GM11168 (cell line): ENCODE measurements at regions not wholly inside any gene's neighbourhood (a gene's known extent, or its start where the extent isn't known, plus 50 kb on each side); places are given as distances from the start of the nearest gene placed in this dataset.
"Not testable (repeated sequence)": the region's sequence is repeated elsewhere in the genome, so short reads cannot be mapped to it uniquely, and the experiment has no call there.

Source experiments
- in situ Hi-C: fragments of 300-500 bp; cut with MboI; formaldehyde crosslinking; loops from one replicate; pipeline ENCODE4 v1.12.0; 2022; ENCODE audit warnings: low sequenced_read_pairs; ENCODE audit not compliant: unreplicated experiment

- in situ Hi-C loops: no loop called here
Observed at GRCh38 chr11:127943152-127943551, 644.2 kb downstream of the ETS1 start.

- in situ Hi-C loops: not testable (repeated sequence)
Observed at GRCh38 chr11:127941554-127941953, 645.8 kb downstream of the ETS1 start.

- in situ Hi-C loops: no loop called here
Observed at GRCh38 chr11:127939000-127939399, 648.4 kb downstream of the ETS1 start.

GRCh38 chr11:127935081-127935480, 652.3 kb downstream of the ETS1 start:
- in situ Hi-C loops: no loop called here

GRCh38 chr11:127933961-127934360, 653.4 kb downstream of the ETS1 start:
- in situ Hi-C loops: not testable (repeated sequence)

GRCh38 chr11:127931803-127932202, 655.6 kb downstream of the ETS1 start:
- in situ Hi-C loops: no loop called here

GRCh38 chr11:127926721-127927120, 660.6 kb downstream of the ETS1 start:
- in situ Hi-C loops: no loop called here

- in situ Hi-C loops: no loop called here
Observed at GRCh38 chr11:127925475-127925874, 661.9 kb downstream of the ETS1 start.

- in situ Hi-C loops: no loop called here
Observed at GRCh38 chr11:127919206-127920000, 668.0 kb downstream of the ETS1 start.

- in situ Hi-C loops: no loop called here
Observed at GRCh38 chr11:127902382-127902781, 685.0 kb downstream of the ETS1 start.

- in situ Hi-C loops: no loop called here
Observed at GRCh38 chr11:127898422-127899365, 688.7 kb downstream of the ETS1 start.

GRCh38 chr11:127895776-127896175, 691.6 kb downstream of the ETS1 start:
- in situ Hi-C loops: no loop called here

GRCh38 chr11:127894316-127894715, 693.0 kb downstream of the ETS1 start:
- in situ Hi-C loops: no loop called here

GRCh38 chr11:127890030-127890615, 697.2 kb downstream of the ETS1 start:
- in situ Hi-C loops: no loop called here

GRCh38 chr11:127888386-127888785, 699.0 kb downstream of the ETS1 start:
- in situ Hi-C loops: no loop called here

GRCh38 chr11:127875131-127875530, 712.2 kb downstream of the ETS1 start:
- in situ Hi-C loops: no loop called here

GRCh38 chr11:127873478-127873877, 713.9 kb downstream of the ETS1 start:
- in situ Hi-C loops: no loop called here

- in situ Hi-C loops: no loop called here
Observed at GRCh38 chr11:127866109-127866508, 721.2 kb downstream of the ETS1 start.

- in situ Hi-C loops: no loop called here
Observed at GRCh38 chr11:127864861-127865260, 722.5 kb downstream of the ETS1 start.

- in situ Hi-C loops: no loop called here
Observed at GRCh38 chr11:127862406-127862805, 725.0 kb downstream of the ETS1 start.

GRCh38 chr11:127859941-127860354, 727.4 kb downstream of the ETS1 start:
- in situ Hi-C loops: no loop called here
